ENCODE measurements at regions not wholly inside any gene's neighbourhood (a gene's known extent, or its start where the extent isn't known, plus 50 kb on each side); places are given as distances from the start of the nearest gene placed in this dataset.

DNA sequence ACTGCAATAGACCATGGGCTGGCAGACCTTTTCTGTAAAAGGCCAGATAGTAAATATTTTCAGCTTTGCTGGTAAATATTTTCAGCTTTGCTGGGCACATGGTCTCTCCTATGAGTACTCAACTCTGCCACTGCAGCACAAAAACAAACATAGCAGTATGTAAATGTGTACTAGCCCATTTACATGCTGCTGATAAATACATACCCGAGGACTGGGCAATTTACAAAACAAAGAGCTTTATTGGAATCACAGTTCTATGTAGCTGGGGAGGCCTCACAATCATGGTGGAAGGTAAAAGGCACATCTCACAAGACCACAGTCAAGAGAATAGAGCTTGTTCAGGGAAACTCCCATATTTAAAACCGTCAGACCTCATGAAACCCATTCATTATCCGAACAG, 793.0 kb downstream of the EDEM1 start:
- DNase-seq (no peak), ATAC-seq (no peak)
- Histone ChIP-seq H3K27me3 (no peaks in the 10 kb centered on the region), H3K4me1 (no peaks in the 10 kb centered on the region), H3K9me3 (peaks cover 0 to 7% (median 0%) of the 10 kb centered on the region in 12 donors), H3K36me3 (no peaks in the 10 kb centered on the region), H3K4me3 (no peak overlapping the region), H3K27ac (no peak overlapping the region)
- TF ChIP-seq POLR2A (IDR thresholded peaks at IDR 0.05), result no peak
- no peak for TF ChIP-seq CTCF (IDR thresholded peaks at IDR 0.05)
- intact Hi-C loops (cut with DNase I), result no loop called here
- WGBS, 4 donors, result 38 to 47% (median 40%) methylated on average over 3 of the region's 3 CpGs

DNA sequence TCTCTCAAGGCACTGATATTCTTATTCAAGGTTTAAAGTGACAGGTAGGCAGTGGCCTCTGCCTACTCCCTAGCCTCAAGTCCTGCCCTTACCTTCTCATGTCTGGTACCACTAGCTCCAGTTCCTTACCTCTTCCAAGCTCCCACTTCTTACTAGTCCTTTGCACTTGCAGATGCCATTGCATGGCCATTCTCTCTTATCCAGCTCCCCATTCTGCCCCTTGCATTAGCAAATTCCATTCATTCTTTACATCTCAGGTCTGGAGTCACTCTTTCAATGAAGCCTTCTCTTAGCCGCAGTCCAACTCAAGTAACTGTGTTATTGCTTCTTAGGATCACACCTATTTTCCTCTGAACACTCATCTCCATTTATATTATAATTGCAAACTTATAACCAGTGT, 807.1 kb downstream of the EDEM1 start:
- intact Hi-C loops (cut with DNase I), result no loop called here
- no peak for TF ChIP-seq CTCF (IDR thresholded peaks at IDR 0.05)
- 41 to 53% (median 47%) methylated on average over 1 of the region's 1 CpG for WGBS, 4 donors
- Histone ChIP-seq H3K27me3 (no peaks in the 10 kb centered on the region), H3K9me3 (peaks cover 0 to 4% (median 0%) of the 10 kb centered on the region in 12 donors), H3K36me3 (no peaks in the 10 kb centered on the region), H3K27ac (no peak overlapping the region), H3K4me1 (no peaks in the 10 kb centered on the region), H3K4me3 (no peak overlapping the region)
- ATAC-seq (no peak), DNase-seq (no peak)

GRCh38 chr3:6018456-6018855, 830.9 kb downstream of the EDEM1 start:
- no peaks in the 10 kb centered on the region for H3K4me1 ChIP-seq
- H3K4me3 ChIP-seq, result no peak overlapping the region
- TF ChIP-seq POLR2A (IDR thresholded peaks at IDR 0.05), result no peak
- no peak for TF ChIP-seq CTCF (IDR thresholded peaks at IDR 0.05)
- 62 to 74% (median 70%) methylated on average over 2 of the region's 2 CpGs for WGBS, 4 donors
- no peak overlapping the region for H3K27ac ChIP-seq
- ATAC-seq, result no peak
- H3K27me3 ChIP-seq, result no peaks in the 10 kb centered on the region
- intact Hi-C loops (cut with DNase I), result no loop called here
- H3K36me3 ChIP-seq, result no peaks in the 10 kb centered on the region
- DNase-seq, result no peak
- peaks cover 0 to 19% (median 4%) of the 10 kb centered on the region in 12 donors for H3K9me3 ChIP-seq

GRCh38 chr3:6022621-6023020, 835.1 kb downstream of the EDEM1 start:
- intact Hi-C loops (cut with DNase I), result no loop called here
- no peak for ATAC-seq
- Histone ChIP-seq H3K27me3 (no peaks in the 10 kb centered on the region), H3K4me3 (no peak overlapping the region), H3K9me3 (peaks cover 0 to 17% (median 3%) of the 10 kb centered on the region in 12 donors), H3K27ac (no peak overlapping the region), H3K36me3 (no peaks in the 10 kb centered on the region), H3K4me1 (no peaks in the 10 kb centered on the region)
- TF ChIP-seq POLR2A (IDR thresholded peaks at IDR 0.05) (no peak), CTCF (IDR thresholded peaks at IDR 0.05) (no peak)
- no peak for DNase-seq
